ENCODE measurements at regions not wholly inside any gene's neighbourhood (a gene's known extent, or its start where the extent isn't known, plus 50 kb on each side); places are given as distances from the start of the nearest gene placed in this dataset.

GRCh38 chr3:76871655-76872054 lies 168.2 kb upstream of the ROBO2 start:
- TF ChIP-seq CTCF (conservative IDR thresholded peaks at IDR 0.05; ENCODE audit: low read depth, low read length): no peak
- DNase-seq (ENCODE audit: low read depth): no peak
- no peak overlapping the region for H3K4me3 ChIP-seq (ENCODE audit: low read length)

GRCh38 chr3:76872999-76873398 lies 166.9 kb upstream of the ROBO2 start:
- no peak overlapping the region for H3K4me3 ChIP-seq (ENCODE audit: low read length)
- DNase-seq (ENCODE audit: low read depth): no peak
- TF ChIP-seq CTCF (conservative IDR thresholded peaks at IDR 0.05; ENCODE audit: low read depth, low read length): no peak

- no peak for TF ChIP-seq CTCF (conservative IDR thresholded peaks at IDR 0.05; ENCODE audit: low read depth, low read length)
- no peak overlapping the region for H3K4me3 ChIP-seq (ENCODE audit: low read length)
- no peak for DNase-seq (ENCODE audit: low read depth)
Observed at GRCh38 chr3:76873532-76874242, 166.2 kb upstream of the ROBO2 start.

DNA sequence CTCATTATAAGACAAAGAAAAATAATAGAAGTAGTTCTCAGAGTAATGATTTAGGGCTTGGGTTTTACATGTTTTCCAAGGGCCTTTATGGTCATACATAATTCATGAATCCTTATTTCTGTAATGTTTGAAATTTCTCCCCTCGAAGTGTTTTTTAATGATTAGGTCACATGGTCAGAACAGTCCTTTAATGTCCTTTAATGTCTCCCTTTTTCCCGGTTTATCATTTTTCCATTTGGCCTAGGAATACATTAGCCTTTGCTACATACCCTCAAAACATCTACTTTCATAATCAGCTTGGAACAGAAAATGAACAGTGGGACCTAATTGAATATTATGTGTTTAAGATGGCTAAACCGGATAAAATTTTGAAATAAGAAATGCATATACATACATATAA lies 159.9 kb upstream of the ROBO2 start:
- no peak for TF ChIP-seq CTCF (conservative IDR thresholded peaks at IDR 0.05; ENCODE audit: low read depth, low read length)
- DNase-seq (ENCODE audit: low read depth): no peak
- H3K4me3 ChIP-seq (ENCODE audit: low read length): no peak overlapping the region

DNA sequence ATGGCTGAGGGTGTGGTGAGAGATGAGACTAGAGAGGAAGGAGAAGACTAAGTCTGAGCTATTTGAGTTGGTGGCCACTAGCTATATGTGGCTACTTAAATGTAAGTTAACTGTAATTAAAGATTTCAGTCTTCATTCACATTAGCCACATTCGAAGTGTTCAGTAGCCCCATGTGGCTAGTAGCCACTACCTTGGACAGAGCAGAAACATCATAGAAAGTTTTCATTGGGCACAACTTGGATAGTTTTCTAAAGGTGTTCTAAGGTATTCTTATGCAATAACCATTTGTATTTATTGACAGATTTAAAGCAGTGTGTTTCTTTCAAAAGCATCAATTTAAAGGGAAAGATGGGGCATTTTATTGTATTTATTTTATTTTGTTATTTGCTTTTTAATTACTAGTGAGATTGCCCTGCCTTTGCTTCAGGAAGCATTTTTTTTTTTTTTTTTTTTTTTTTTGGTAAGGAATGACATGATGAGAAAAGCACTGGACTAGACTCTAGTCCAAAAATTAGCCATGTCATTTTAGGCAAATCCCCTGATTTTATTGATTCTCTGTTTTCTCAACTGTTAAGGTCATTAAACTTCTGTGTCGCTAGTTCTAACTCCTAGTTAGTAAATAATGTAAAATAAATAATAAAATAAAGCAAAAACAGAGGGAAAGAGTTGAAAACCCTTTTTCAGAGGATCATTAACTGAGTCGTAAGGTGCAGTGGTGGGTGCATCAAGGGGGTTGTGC lies 153.0 kb upstream of the ROBO2 start:
- DNase-seq (ENCODE audit: low read depth): no peak
- no peak for TF ChIP-seq CTCF (conservative IDR thresholded peaks at IDR 0.05; ENCODE audit: low read depth, low read length)
- H3K4me3 ChIP-seq (ENCODE audit: low read length): no peak overlapping the region

- DNase-seq (ENCODE audit: low read depth): no peak
- no peak overlapping the region for H3K4me3 ChIP-seq (ENCODE audit: low read length)
- TF ChIP-seq CTCF (conservative IDR thresholded peaks at IDR 0.05; ENCODE audit: low read depth, low read length): no peak
Observed at GRCh38 chr3:76888856-76889255, 151.0 kb upstream of the ROBO2 start.

GRCh38 chr3:76889911-76890310 lies 150.0 kb upstream of the ROBO2 start:
- DNase-seq (ENCODE audit: low read depth): no peak
- TF ChIP-seq CTCF (conservative IDR thresholded peaks at IDR 0.05; ENCODE audit: low read depth, low read length): no peak
- H3K4me3 ChIP-seq (ENCODE audit: low read length): no peak overlapping the region
